HUES48 (cell line): ENCODE measurements at regions not wholly inside any gene's neighbourhood (a gene's known extent, or its start where the extent isn't known, plus 50 kb on each side); places are given as distances from the start of the nearest gene placed in this dataset.
"Not testable (repeated sequence)": the region's sequence is repeated elsewhere in the genome, so short reads cannot be mapped to it uniquely, and the experiment has no call there.

ENCODE experiments used
- H3K27ac ChIP-seq: one replicate; pipeline ENCODE4 v1.7.0; 2013; ENCODE audit warnings: low read depth, low read length, inconsistent platforms
- H3K27me3 ChIP-seq: 2 replicates; pipeline ENCODE4 v1.6.1; 2013; ENCODE audit warnings: mild to moderate bottlenecking, low read length; ENCODE audit not compliant: control insufficient read depth, insufficient read depth
- H3K36me3 ChIP-seq: 2 replicates; pipeline ENCODE4 v1.6.1; 2013; ENCODE audit warnings: low read length; ENCODE audit not compliant: control insufficient read depth, insufficient read depth
- H3K4me1 ChIP-seq: 2 replicates; pipeline ENCODE4 v1.6.1; 2013; ENCODE audit warnings: mild to moderate bottlenecking, low read length; ENCODE audit not compliant: control insufficient read depth, insufficient read depth
- H3K4me3 ChIP-seq: 2 replicates; pipeline ENCODE4 v1.5.1; 2013; ENCODE audit warnings: mild to moderate bottlenecking, low read depth, low read length
- H3K9ac ChIP-seq: 2 replicates; pipeline ENCODE4 v1.6.1; 2013; ENCODE audit warnings: mild to moderate bottlenecking, low read depth, low read length, moderate library complexity
- H3K9me3 ChIP-seq: 2 replicates; pipeline ENCODE4 v1.6.1; 2013; ENCODE audit warnings: low read length; ENCODE audit not compliant: control insufficient read depth, insufficient read depth

DNA sequence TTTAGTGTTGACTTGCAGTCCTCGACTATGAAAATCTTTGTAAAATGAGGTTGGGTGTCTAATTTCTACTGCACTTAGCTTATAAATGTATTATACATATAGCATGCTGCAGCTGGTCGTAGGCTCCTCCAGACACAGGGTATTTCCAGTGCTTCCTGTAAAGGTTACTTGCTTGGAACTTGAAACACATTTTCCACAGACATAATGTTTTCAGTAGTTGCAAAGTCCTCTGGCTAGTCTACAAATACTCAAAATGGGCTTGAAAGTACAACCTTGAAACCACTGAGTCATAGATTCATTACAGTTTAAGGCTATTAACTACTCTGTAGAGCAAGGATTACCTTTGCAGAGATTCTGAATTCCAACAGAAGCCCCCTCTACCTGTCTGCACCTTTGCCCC is 464.1 kb downstream of the RAP2B start:
- Histone ChIP-seq H3K9ac (no peak overlapping the region), H3K4me3 (no peak overlapping the region), H3K4me1 (peaks cover 11% of the 10 kb centered on the region; the same call in 1 of the 2 replicates)

GRCh38 chr3:153628591-153628990 is 466.6 kb downstream of the RAP2B start:
- Histone ChIP-seq H3K27me3 (no peaks in the 10 kb centered on the region), H3K4me1 (peaks cover 3% of the 10 kb centered on the region; the same call in 1 of the 2 replicates), H3K9me3 (no peaks in the 10 kb centered on the region), H3K36me3 (no peaks in the 10 kb centered on the region), H3K4me3 (no peak overlapping the region), H3K9ac (no peak overlapping the region), H3K27ac (no peak overlapping the region)

More for the DNA sequence above, 464.1 kb downstream of the RAP2B start:
- no peaks in the 10 kb centered on the region for H3K27me3 ChIP-seq
- no peaks in the 10 kb centered on the region for H3K36me3 ChIP-seq
- H3K9me3 ChIP-seq: no peaks in the 10 kb centered on the region
- H3K27ac ChIP-seq: no peak overlapping the region

- H3K9ac ChIP-seq: no peak overlapping the region
- no peaks in the 10 kb centered on the region for H3K36me3 ChIP-seq
- no peaks in the 10 kb centered on the region for H3K9me3 ChIP-seq
- no peak overlapping the region for H3K27ac ChIP-seq
- no peak overlapping the region for H3K4me3 ChIP-seq
- no peaks in the 10 kb centered on the region for H3K27me3 ChIP-seq
- peaks cover 3% of the 10 kb centered on the region; the same call in 1 of the 2 replicates for H3K4me1 ChIP-seq
These were observed 467.1 kb downstream of the RAP2B start for GRCh38 chr3:153629148-153629547.

GRCh38 chr3:153631102-153631501 is 469.1 kb downstream of the RAP2B start:
- Histone ChIP-seq H3K27ac (no peak overlapping the region), H3K9ac (no peak overlapping the region), H3K27me3 (no peaks in the 10 kb centered on the region), H3K4me1 (no peaks in the 10 kb centered on the region), H3K4me3 (no peak overlapping the region), H3K9me3 (no peaks in the 10 kb centered on the region), H3K36me3 (no peaks in the 10 kb centered on the region)

DNA sequence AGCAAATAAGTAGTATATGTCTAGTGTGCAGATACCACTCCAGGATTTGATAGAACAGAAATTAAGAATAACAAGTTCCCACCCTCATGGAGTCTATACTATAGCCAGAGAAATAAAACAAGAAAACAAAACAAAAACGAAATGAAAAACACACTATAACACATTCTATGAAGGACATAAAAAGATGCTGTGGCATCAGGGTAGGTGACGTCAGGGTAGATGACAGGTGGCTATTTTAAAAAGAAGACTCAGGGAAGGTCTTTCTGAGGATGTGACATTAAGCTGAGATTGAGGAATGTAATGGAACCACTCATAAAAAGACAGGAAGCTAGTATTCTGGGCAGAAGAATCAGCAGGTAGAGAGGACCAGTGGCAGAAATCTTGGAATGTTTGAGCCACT is 469.6 kb downstream of the RAP2B start:
- H3K9me3 ChIP-seq: no peaks in the 10 kb centered on the region
- H3K27ac ChIP-seq: no peak overlapping the region
- H3K9ac ChIP-seq: no peak overlapping the region
- H3K36me3 ChIP-seq: no peaks in the 10 kb centered on the region
- no peak overlapping the region for H3K4me3 ChIP-seq
- no peaks in the 10 kb centered on the region for H3K27me3 ChIP-seq
- no peaks in the 10 kb centered on the region for H3K4me1 ChIP-seq

- H3K9ac ChIP-seq: no peak overlapping the region
- no peak overlapping the region for H3K27ac ChIP-seq
- no peak overlapping the region for H3K4me3 ChIP-seq
- no peaks in the 10 kb centered on the region for H3K4me1 ChIP-seq
- H3K9me3 ChIP-seq: no peaks in the 10 kb centered on the region
- H3K36me3 ChIP-seq: no peaks in the 10 kb centered on the region
- no peaks in the 10 kb centered on the region for H3K27me3 ChIP-seq
These were observed 471.4 kb downstream of the RAP2B start for GRCh38 chr3:153633407-153633806.

DNA sequence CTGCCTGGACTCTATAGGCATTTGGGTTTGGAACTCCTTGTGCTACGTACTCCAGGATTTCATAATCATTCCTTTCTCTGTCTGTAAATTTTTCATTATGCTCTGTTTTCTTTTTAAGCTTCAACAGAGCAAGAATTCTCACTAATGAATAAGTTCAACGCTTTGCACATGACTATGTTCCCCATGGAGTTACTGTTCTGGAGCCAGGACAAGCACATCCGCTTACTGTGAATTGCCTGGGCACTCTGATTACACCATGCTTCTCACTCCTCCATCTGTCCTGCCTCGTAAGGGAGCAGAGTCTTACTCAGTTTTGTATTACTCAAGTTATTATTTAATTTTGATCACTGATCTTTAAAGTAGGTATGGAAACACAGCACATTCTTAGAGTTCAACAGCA is 472.7 kb downstream of the RAP2B start:
- no peak overlapping the region for H3K9ac ChIP-seq
- H3K9me3 ChIP-seq: no peaks in the 10 kb centered on the region
- peaks cover 3% of the 10 kb centered on the region for H3K4me1 ChIP-seq
- H3K36me3 ChIP-seq: no peaks in the 10 kb centered on the region
- H3K27ac ChIP-seq: no peak overlapping the region
- H3K27me3 ChIP-seq: no peaks in the 10 kb centered on the region
- no peak overlapping the region for H3K4me3 ChIP-seq

DNA sequence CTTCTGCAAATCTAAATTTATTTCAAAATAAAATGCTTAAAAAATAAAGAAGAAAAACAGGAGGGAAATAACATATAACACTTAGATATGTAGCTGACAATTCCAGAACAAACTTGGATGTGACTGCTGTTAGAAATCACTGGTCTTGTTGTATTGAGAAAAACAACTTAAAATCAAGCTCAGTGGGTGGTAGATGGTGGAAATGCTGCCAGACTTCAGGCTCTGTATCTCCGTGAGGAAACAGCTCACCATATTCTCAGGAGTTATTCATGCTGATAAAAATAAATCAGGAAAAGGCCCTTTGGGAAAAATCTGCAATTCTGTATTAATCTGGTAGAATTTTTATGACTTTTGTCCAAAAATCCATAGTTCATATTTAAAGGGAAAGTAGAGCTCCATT is 477.6 kb downstream of the RAP2B start:
- H3K9ac ChIP-seq: no peak overlapping the region
- peak overlapping the region; percentile 92 for H3K27ac ChIP-seq
- no peaks in the 10 kb centered on the region for H3K27me3 ChIP-seq
- H3K9me3 ChIP-seq: no peaks in the 10 kb centered on the region
- H3K36me3 ChIP-seq: no peaks in the 10 kb centered on the region
- peaks cover 41% of the 10 kb centered on the region for H3K4me1 ChIP-seq
- H3K4me3 ChIP-seq: no peak overlapping the region

DNA sequence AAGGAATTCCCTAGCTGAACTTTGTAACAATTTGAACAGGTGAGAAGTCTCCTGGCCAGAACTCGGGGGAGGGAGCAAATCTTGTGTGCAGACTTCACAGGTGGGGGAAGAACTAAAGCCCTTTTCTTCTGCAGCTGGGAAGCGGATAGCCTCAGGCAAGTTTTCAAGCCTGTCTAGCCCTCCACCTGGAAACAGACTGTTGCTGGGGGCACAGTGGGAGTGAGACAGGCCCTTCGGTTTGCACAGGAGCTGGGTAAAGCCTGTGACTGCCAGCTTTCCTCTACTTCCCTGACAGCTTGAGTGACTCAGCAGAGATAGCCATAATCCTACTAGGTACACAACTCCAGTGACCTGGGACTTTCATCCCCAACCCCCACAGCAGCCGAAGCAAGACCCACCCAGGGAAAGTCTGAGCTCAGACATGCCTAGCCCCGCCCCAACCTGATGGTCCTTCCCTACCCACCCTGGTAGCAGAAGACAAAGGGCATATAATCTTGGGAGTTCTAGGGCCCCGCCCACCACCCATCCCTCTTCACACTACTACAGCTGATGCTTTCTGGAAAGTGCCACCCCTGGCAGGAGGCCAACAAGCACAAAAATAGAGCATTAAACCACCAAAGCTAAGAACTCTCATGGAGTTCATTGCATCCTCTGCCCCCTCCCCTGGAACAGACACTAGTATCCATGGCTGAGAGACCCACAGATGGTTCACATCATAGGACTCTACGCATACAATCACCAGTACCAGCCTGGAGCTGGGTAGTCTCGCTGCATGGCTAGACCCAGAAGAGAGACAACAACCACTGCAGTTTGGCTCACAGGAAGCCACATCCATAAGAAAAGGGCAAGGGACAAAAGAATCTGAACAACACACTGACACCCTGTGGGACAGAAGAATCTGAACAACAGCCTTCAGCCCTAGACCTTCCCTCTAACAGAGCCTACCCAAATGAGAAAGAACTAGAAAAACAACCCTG is 479.0 kb downstream of the RAP2B start:
- H3K4me1 ChIP-seq: peaks cover 41% of the 10 kb centered on the region
- no peak overlapping the region; the same call in 1 of the 2 replicates for H3K4me3 ChIP-seq
- no peaks in the 10 kb centered on the region for H3K36me3 ChIP-seq
- H3K9ac ChIP-seq: peak overlapping the region; percentile 46; the same call in 1 of the 2 replicates
- H3K9me3 ChIP-seq: no peaks in the 10 kb centered on the region
- peak overlapping the region; percentile 92 for H3K27ac ChIP-seq
- H3K27me3 ChIP-seq: no peaks in the 10 kb centered on the region

GRCh38 chr3:153642576-153642975 is 478.6 kb upstream of the ARHGEF26 start:
- H3K4me3 ChIP-seq: peak overlapping the region; percentile 7; the same call in 1 of the 2 replicates
- peak overlapping the region; percentile 43; the same call in 1 of the 2 replicates for H3K9ac ChIP-seq
- not testable (repeated sequence) for H3K36me3 ChIP-seq, H3K27me3 ChIP-seq, H3K9me3 ChIP-seq
- peak overlapping the region; percentile 92 for H3K27ac ChIP-seq
- peaks cover 46% of the 10 kb centered on the region for H3K4me1 ChIP-seq

- H3K9me3 ChIP-seq, H3K4me3 ChIP-seq, H3K9ac ChIP-seq, H3K36me3 ChIP-seq, H3K27me3 ChIP-seq: not testable (repeated sequence)
- peak overlapping the region; percentile 92 for H3K27ac ChIP-seq
- peaks cover 50% of the 10 kb centered on the region for H3K4me1 ChIP-seq
These were observed 477.7 kb upstream of the ARHGEF26 start for GRCh38 chr3:153643471-153643870.
